ENCODE measurements at regions not wholly inside any gene's neighbourhood (a gene's known extent, or its start where the extent isn't known, plus 50 kb on each side); places are given as distances from the start of the nearest gene placed in this dataset.

DNA sequence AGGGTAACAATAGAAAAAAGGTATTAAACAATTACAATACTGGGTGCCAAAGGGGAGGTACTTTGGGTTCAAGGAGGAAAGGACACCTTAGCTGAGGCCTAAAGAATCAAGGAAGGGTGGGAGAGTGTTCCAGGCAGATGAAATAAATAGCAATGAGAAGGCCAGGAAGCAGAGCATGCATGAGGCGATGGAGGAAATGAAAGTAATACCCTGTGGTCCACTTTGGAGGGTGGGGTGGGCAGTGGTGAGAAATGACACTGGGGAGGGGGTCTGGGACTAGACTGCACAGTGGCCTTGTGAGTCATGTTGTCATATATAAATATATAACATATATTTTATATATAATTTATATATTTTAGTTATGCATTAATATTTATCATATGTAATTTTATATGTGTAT lies 55.9 kb downstream of the BHLHE40 start:
- Histone ChIP-seq H3K9me3 (ENCODE audit: control insufficient read depth in 2 of 3, low read length in 3 of 3) (no peaks in the 10 kb centered on the region), H3K4me1 (ENCODE audit: control insufficient read depth in 2 of 2, insufficient read depth in 2 of 2, low read length in 2 of 2) (no peaks in the 10 kb centered on the region), H3K27ac (ENCODE audit: low read depth, low read length) (no peak overlapping the region), H3K36me3 (ENCODE audit: control insufficient read depth in 2 of 3, insufficient read depth in 3 of 3, low read length in 3 of 3) (no peaks in the 10 kb centered on the region), H3K27me3 (ENCODE audit: control insufficient read depth in 2 of 2, insufficient read depth in 2 of 2, low read length in 2 of 2) (no peaks in the 10 kb centered on the region), H3K4me3 (ENCODE audit: low read length) (no peak overlapping the region)
- POLR2A ChIA-PET, result no interaction called here
- intact Hi-C loops (cut with micrococcal nuclease), result no loop called here
- CTCF ChIA-PET, result no interaction called here
- Mint-ChIP-seq H3K4me1 (peaks cover 0 to 53% (median 5%) of the 10 kb centered on the region in 7 donors), H3K36me3 (no peaks in the 10 kb centered on the region), H3K4me3 (no peak overlapping the region), H3K27ac (no peak overlapping the region), H3K27me3 (peaks cover 0 to 3% (median 0%) of the 10 kb centered on the region in 5 donors), H3K9me3 (no peaks in the 10 kb centered on the region)
- DNase-seq, result no peak
- ATAC-seq, result no peak

DNA sequence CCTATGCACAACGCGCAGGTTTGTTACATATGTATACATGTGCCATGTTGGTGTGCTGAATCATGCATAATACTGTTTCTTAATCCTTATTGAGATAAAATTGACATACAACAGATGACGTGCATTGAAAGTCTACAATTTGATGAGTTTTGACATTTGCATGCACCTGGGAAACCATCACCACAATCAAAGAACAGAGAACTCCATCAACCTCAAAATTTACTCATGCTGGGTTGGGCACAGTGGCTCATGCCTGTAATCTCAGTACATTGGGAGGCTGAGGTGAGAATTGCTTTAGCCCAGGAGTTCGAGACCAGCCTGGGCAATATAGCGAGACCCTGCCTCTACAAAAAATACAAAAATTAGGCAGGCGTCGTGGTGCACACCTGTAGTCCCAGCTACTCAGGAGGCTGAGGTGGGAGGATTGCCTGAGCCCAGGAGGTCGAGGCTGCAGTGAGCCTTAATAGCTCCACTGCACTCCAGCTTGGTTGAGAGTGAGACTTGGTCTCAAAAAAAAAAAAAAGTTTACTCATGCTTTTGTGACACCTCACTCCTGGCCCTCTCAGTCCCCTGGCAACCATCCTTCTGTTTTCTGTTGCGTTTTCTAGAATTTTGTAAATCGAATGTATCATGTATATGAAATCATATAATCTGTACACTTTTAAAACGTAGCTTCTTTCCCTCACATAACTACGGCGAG lies 56.6 kb downstream of the BHLHE40 start:
- no peaks in the 10 kb centered on the region for H3K4me1 ChIP-seq (ENCODE audit: control insufficient read depth in 2 of 2, insufficient read depth in 2 of 2, low read length in 2 of 2)

DNA sequence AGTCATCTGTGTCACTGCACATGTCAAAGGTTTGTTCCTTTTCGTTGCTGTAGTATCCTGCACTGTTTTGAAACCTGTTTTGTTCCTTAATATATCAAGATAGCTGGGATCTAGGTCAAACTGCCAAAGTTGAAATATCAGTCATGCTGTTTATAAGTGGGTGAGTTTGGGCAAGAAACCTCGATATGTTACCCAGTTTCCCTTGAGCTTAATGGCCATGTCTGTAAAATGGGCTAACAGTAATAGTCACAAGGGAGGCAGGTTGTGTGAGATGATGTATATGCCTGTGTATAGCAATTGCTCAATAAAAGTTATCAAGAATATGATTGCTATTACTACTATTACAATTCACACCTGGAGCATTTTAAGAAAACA lies 57.1 kb downstream of the BHLHE40 start:
- no peak overlapping the region for H3K27ac ChIP-seq (ENCODE audit: low read depth, low read length)
- no peaks in the 10 kb centered on the region for H3K36me3 ChIP-seq (ENCODE audit: control insufficient read depth in 2 of 3, insufficient read depth in 3 of 3, low read length in 3 of 3)
- ATAC-seq, result no peak
- intact Hi-C loops (cut with micrococcal nuclease), result no loop called here
- H3K9me3 ChIP-seq (ENCODE audit: control insufficient read depth in 2 of 3, low read length in 3 of 3), result no peaks in the 10 kb centered on the region
- H3K4me3 Mint-ChIP-seq, result no peak overlapping the region
- ChIA-PET POLR2A (no interaction called here), CTCF (interaction anchor here (0.6 kb wide), 1 partner anchor 517 kb away, joined by 3 read pairs; no protein-coding TSS in a partner anchor)
- H3K9me3 Mint-ChIP-seq, result no peaks in the 10 kb centered on the region
- no peaks in the 10 kb centered on the region for H3K4me1 ChIP-seq (ENCODE audit: control insufficient read depth in 2 of 2, insufficient read depth in 2 of 2, low read length in 2 of 2)
- no peaks in the 10 kb centered on the region for H3K36me3 Mint-ChIP-seq
- no peaks in the 10 kb centered on the region for H3K27me3 ChIP-seq (ENCODE audit: control insufficient read depth in 2 of 2, insufficient read depth in 2 of 2, low read length in 2 of 2)
- H3K27me3 Mint-ChIP-seq, result peaks cover 0 to 3% (median 0%) of the 10 kb centered on the region in 5 donors
- H3K4me1 Mint-ChIP-seq, result peaks cover 0 to 46% (median 5%) of the 10 kb centered on the region in 7 donors
- no peak for DNase-seq
- H3K4me3 ChIP-seq (ENCODE audit: low read length), result no peak overlapping the region
- peak overlapping the region in 1 of 9 donors; percentile 48 for H3K27ac Mint-ChIP-seq

More for the DNA sequence above, 56.6 kb downstream of the BHLHE40 start:
- H3K9me3 ChIP-seq (ENCODE audit: control insufficient read depth in 2 of 3, low read length in 3 of 3), result no peaks in the 10 kb centered on the region
- H3K27ac ChIP-seq (ENCODE audit: low read depth, low read length), result no peak overlapping the region
- no peaks in the 10 kb centered on the region for H3K36me3 ChIP-seq (ENCODE audit: control insufficient read depth in 2 of 3, insufficient read depth in 3 of 3, low read length in 3 of 3)
- intact Hi-C loops (cut with micrococcal nuclease), result no loop called here
- Mint-ChIP-seq H3K4me3 (no peak overlapping the region), H3K36me3 (no peaks in the 10 kb centered on the region), H3K27me3 (peaks cover 0 to 3% (median 0%) of the 10 kb centered on the region in 5 donors), H3K27ac (peak overlapping the region in 1 of 9 donors; percentile 41), H3K9me3 (no peaks in the 10 kb centered on the region), H3K4me1 (peaks cover 0 to 50% (median 5%) of the 10 kb centered on the region in 7 donors)
- no peak overlapping the region for H3K4me3 ChIP-seq (ENCODE audit: low read length)
- POLR2A ChIA-PET, result no interaction called here
- H3K27me3 ChIP-seq (ENCODE audit: control insufficient read depth in 2 of 2, insufficient read depth in 2 of 2, low read length in 2 of 2), result no peaks in the 10 kb centered on the region
- no peak for DNase-seq
- CTCF ChIA-PET, result interaction anchor here (0.6 kb wide), 1 partner anchor 517 kb away, joined by 3 read pairs; no protein-coding TSS in a partner anchor
- ATAC-seq, result no peak

DNA sequence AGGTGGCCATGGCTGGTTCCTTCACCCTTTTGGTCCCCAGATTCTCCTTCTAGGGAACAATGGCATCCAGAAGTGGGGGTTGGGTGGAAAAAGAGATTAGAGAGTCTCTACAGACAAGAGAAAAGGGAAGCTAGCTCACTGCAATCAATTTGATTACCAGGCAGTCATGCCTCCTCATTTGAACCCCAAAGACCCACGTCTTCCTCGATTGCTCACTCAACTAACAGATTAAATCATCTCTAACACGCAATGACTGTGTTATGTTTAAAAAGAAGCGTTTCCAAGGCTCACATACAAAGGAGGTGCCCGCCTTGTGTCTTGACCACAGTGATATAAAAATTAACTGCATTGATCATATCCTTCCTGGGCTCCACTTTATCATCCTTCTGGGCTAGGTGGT lies 57.6 kb downstream of the BHLHE40 start:
- H3K4me1 Mint-ChIP-seq, result peaks cover 0 to 43% (median 5%) of the 10 kb centered on the region in 7 donors
- ChIA-PET CTCF (interaction anchor here (2.5 kb wide), 1 partner anchor 326 kb away, joined by 12 read pairs; no protein-coding TSS in a partner anchor), POLR2A (no interaction called here)
- DNase-seq (no peak), ATAC-seq (peak; percentile 40)
- no peak overlapping the region for H3K4me3 ChIP-seq (ENCODE audit: low read length)
- H3K36me3 Mint-ChIP-seq, result no peaks in the 10 kb centered on the region
- intact Hi-C loops (cut with micrococcal nuclease), result no loop called here
- H3K27me3 ChIP-seq (ENCODE audit: control insufficient read depth in 2 of 2, insufficient read depth in 2 of 2, low read length in 2 of 2), result no peaks in the 10 kb centered on the region
- peak overlapping the region in 1 of 9 donors; percentile 48 for H3K27ac Mint-ChIP-seq
- H3K9me3 ChIP-seq (ENCODE audit: control insufficient read depth in 2 of 3, low read length in 3 of 3), result no peaks in the 10 kb centered on the region
- H3K27me3 Mint-ChIP-seq, result no peaks in the 10 kb centered on the region
- no peaks in the 10 kb centered on the region for H3K36me3 ChIP-seq (ENCODE audit: control insufficient read depth in 2 of 3, insufficient read depth in 3 of 3, low read length in 3 of 3)
- no peaks in the 10 kb centered on the region for H3K9me3 Mint-ChIP-seq
- no peak overlapping the region for H3K27ac ChIP-seq (ENCODE audit: low read depth, low read length)
- no peaks in the 10 kb centered on the region for H3K4me1 ChIP-seq (ENCODE audit: control insufficient read depth in 2 of 2, insufficient read depth in 2 of 2, low read length in 2 of 2)
- H3K4me3 Mint-ChIP-seq, result no peak overlapping the region

DNA sequence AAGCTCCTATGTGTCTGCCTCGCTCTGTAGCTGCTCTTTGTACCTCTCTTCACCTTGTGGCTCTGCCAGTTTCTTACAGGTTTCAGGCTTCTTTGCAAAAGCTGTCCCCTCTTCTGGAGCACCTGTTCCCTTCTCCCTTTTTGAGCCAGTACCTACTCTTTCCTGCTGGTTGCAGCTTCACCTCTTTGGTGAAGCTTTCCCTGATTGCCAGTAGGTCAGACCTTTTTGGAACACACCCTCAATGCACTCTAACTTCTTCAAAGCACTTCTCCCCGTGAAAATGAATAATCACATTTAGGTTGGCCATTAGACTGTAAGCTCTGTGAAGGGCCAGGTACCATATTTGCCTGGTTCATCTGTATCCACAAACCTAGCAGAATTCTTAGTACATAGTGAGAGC lies 60.3 kb downstream of the BHLHE40 start:
- ChIA-PET POLR2A (no interaction called here), CTCF (interaction anchor here (1.2 kb wide), 1 partner anchor 328 kb away, joined by 3 read pairs; no protein-coding TSS in a partner anchor)
- Mint-ChIP-seq H3K27me3 (no peaks in the 10 kb centered on the region), H3K4me1 (peaks cover 0 to 40% (median 5%) of the 10 kb centered on the region in 7 donors), H3K27ac (peak overlapping the region in 1 of 9 donors; percentile 82), H3K36me3 (peaks cover 0 to 1% (median 0%) of the 10 kb centered on the region in 5 donors), H3K9me3 (peaks cover 0 to 2% (median 0%) of the 10 kb centered on the region in 11 donors), H3K4me3 (no peak overlapping the region)
- DNase-seq, result no peak
- Histone ChIP-seq H3K27ac (ENCODE audit: low read depth, low read length) (no peak overlapping the region), H3K27me3 (ENCODE audit: control insufficient read depth in 2 of 2, insufficient read depth in 2 of 2, low read length in 2 of 2) (no peaks in the 10 kb centered on the region), H3K4me3 (ENCODE audit: low read length) (no peak overlapping the region), H3K4me1 (ENCODE audit: control insufficient read depth in 2 of 2, insufficient read depth in 2 of 2, low read length in 2 of 2) (no peaks in the 10 kb centered on the region), H3K36me3 (ENCODE audit: control insufficient read depth in 2 of 3, insufficient read depth in 3 of 3, low read length in 3 of 3) (no peaks in the 10 kb centered on the region), H3K9me3 (ENCODE audit: control insufficient read depth in 2 of 3, low read length in 3 of 3) (no peaks in the 10 kb centered on the region)
- no peak for ATAC-seq
- intact Hi-C loops (cut with micrococcal nuclease), result no loop called here

DNA sequence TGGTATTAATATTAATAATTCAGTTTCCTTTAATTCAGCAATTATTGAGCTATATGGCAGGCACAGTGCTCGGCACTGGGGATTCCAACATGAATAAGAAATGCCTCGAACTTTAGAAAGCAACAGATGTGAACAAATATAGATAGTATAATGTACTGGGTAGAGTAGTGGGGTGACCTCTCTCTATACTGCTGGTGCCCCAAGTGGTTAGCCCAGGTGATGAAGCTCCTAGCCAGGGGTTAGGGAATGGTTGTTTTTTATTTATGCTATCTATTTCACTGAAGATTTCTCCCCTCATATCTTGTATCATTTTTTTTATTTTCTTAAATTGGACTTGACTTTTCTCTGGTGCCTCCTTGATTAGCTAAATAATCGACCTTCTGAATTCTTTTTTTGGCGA lies 62.1 kb downstream of the BHLHE40 start:
- H3K36me3 ChIP-seq (ENCODE audit: control insufficient read depth in 2 of 3, insufficient read depth in 3 of 3, low read length in 3 of 3), result no peaks in the 10 kb centered on the region
- ChIA-PET POLR2A (no interaction called here), CTCF (no interaction called here)
- intact Hi-C loops (cut with micrococcal nuclease), result no loop called here
- no peak overlapping the region for H3K4me3 ChIP-seq (ENCODE audit: low read length)
- H3K36me3 Mint-ChIP-seq, result peaks cover 0 to 2% (median 0%) of the 10 kb centered on the region in 5 donors
- no peak overlapping the region for H3K27ac ChIP-seq (ENCODE audit: low read depth, low read length)
- no peaks in the 10 kb centered on the region for H3K4me1 ChIP-seq (ENCODE audit: control insufficient read depth in 2 of 2, insufficient read depth in 2 of 2, low read length in 2 of 2)
- H3K9me3 ChIP-seq (ENCODE audit: control insufficient read depth in 2 of 3, low read length in 3 of 3), result no peaks in the 10 kb centered on the region
- H3K4me3 Mint-ChIP-seq, result no peak overlapping the region
- no peaks in the 10 kb centered on the region for H3K27me3 ChIP-seq (ENCODE audit: control insufficient read depth in 2 of 2, insufficient read depth in 2 of 2, low read length in 2 of 2)
- DNase-seq, result no peak
- no peaks in the 10 kb centered on the region for H3K27me3 Mint-ChIP-seq
- ATAC-seq, result no peak
- peaks cover 0 to 32% (median 5%) of the 10 kb centered on the region in 7 donors for H3K4me1 Mint-ChIP-seq
- H3K9me3 Mint-ChIP-seq, result peaks cover 0 to 2% (median 0%) of the 10 kb centered on the region in 11 donors
- no peak overlapping the region for H3K27ac Mint-ChIP-seq

DNA sequence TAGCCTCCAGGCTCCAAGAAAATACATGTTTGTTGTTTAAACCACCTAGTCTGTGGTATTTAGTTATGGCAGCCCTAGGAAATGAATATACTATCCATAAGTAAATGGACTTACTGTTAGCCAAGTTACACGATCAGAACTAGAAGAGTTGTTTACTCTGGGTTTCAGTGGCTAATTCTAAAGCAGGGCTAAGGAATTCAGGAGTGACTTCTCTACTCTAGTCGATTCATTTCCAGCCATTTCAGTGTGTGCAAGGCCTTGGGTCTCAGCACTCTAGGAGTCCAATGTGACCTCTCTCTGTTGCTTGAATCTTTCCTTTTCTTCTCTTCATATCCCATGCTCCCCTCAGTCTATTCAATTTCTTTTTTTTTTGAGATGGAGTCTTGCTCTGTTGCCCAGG lies 66.7 kb downstream of the BHLHE40 start:
- no peak overlapping the region for H3K4me3 Mint-ChIP-seq
- Histone ChIP-seq H3K27me3 (ENCODE audit: control insufficient read depth in 2 of 2, insufficient read depth in 2 of 2, low read length in 2 of 2) (no peaks in the 10 kb centered on the region), H3K9me3 (ENCODE audit: control insufficient read depth in 2 of 3, low read length in 3 of 3) (no peaks in the 10 kb centered on the region), H3K4me1 (ENCODE audit: control insufficient read depth in 2 of 2, insufficient read depth in 2 of 2, low read length in 2 of 2) (no peaks in the 10 kb centered on the region), H3K36me3 (ENCODE audit: control insufficient read depth in 2 of 3, insufficient read depth in 3 of 3, low read length in 3 of 3) (no peaks in the 10 kb centered on the region), H3K4me3 (ENCODE audit: low read length) (no peak overlapping the region), H3K27ac (ENCODE audit: low read depth, low read length) (no peak overlapping the region)
- H3K27me3 Mint-ChIP-seq, result no peaks in the 10 kb centered on the region
- peaks cover 0 to 18% (median 2%) of the 10 kb centered on the region in 11 donors for H3K9me3 Mint-ChIP-seq
- no peak for ATAC-seq
- CTCF ChIA-PET, result no interaction called here
- no peak for DNase-seq
- intact Hi-C loops (cut with micrococcal nuclease), result no loop called here
- peaks cover 0 to 3% (median 0%) of the 10 kb centered on the region in 7 donors for H3K4me1 Mint-ChIP-seq
- H3K27ac Mint-ChIP-seq, result no peak overlapping the region
- POLR2A ChIA-PET, result no interaction called here
- peaks cover 0 to 21% (median 0%) of the 10 kb centered on the region in 5 donors for H3K36me3 Mint-ChIP-seq

Data from naive thymus-derived CD4-positive, alpha-beta T cell (primary cell).